ENCODE measurements at regions not wholly inside any gene's neighbourhood (a gene's known extent, or its start where the extent isn't known, plus 50 kb on each side); places are given as distances from the start of the nearest gene placed in this dataset.

DNA sequence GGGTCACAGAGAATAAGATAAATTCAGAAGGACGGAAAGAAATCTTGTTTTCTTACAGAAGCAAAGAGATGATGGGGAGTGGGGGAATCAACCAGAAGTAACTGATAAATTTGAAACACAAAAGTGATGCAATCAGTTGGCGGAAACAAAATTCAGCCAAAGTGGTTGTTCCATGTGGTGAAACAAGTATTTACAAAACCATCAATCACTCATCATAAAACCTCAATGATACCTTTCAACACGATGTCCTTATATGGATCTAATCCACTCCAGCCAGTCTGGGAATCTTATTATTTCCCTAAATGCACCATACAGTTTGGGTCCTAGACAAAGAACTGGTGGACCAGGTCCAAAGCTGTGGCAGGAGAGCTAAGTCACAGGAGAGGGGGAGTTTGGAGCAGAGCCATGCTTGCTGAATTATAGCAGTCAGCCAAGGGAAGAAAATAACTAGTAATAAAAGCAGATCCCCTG is 303.8 kb upstream of the LRRC7 start:
- TF ChIP-seq, protein P1, sequence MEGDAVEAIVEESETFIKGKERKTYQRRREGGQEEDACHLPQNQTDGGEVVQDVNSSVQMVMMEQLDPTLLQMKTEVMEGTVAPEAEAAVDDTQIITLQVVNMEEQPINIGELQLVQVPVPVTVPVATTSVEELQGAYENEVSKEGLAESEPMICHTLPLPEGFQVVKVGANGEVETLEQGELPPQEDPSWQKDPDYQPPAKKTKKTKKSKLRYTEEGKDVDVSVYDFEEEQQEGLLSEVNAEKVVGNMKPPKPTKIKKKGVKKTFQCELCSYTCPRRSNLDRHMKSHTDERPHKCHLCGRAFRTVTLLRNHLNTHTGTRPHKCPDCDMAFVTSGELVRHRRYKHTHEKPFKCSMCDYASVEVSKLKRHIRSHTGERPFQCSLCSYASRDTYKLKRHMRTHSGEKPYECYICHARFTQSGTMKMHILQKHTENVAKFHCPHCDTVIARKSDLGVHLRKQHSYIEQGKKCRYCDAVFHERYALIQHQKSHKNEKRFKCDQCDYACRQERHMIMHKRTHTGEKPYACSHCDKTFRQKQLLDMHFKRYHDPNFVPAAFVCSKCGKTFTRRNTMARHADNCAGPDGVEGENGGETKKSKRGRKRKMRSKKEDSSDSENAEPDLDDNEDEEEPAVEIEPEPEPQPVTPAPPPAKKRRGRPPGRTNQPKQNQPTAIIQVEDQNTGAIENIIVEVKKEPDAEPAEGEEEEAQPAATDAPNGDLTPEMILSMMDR (conservative IDR thresholded peaks at IDR 0.05; ENCODE audit: low read depth, low read length): no peak
- DNase-seq (ENCODE audit: low read depth): peak; percentile 23
- no peak overlapping the region for H3K4me3 ChIP-seq (ENCODE audit: low read depth, low read length)

DNA sequence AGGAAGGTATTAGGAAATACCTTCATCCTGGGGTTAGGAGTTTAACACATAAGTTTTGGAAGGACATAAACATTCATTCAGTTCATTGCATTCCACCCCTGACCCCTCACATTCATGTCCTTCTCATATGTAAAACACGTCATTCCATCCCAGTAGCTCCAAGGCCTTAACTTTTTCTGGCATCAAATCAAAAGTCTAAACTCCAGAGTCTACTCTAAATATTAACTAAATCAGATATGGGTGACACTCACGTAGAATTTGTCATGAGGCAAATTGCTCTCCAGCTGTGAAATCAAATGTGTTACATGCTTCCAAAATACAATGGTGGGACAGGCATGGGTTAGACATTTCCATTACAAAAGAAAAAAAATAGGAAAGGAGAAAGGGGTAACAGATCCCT is 298.2 kb upstream of the LRRC7 start:
- TF ChIP-seq, protein P1 (conservative IDR thresholded peaks at IDR 0.05; ENCODE audit: low read depth, low read length): no peak
- no peak overlapping the region for H3K4me3 ChIP-seq (ENCODE audit: low read depth, low read length)
- peak; percentile 5 for DNase-seq (ENCODE audit: low read depth)

DNA sequence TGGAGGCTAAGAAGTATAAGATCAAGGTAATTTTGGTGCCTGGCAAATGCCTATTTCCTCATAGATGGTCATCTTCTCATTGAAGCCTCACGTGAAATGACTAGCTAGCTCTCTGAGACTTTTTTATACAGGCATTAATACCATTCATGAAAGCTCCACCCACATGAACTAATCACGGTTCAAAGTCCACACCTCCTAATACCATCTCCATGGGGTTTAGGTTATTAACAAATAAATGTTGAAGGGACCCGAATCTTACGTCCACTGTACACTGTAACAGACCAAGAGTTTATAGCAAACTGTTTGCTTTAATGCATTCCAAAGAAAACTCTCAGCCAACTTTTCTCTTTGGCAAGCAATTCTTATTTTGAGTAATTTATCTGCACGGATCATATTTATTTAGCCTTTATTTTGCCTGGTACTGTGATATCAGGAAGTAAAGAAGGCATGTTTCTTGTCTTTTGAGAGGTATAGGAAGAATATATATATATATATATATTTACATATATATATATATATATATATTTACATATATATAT is 296.1 kb upstream of the LRRC7 start:
- H3K4me3 ChIP-seq (ENCODE audit: low read depth, low read length): no peak overlapping the region
- peak; percentile 4 for DNase-seq (ENCODE audit: low read depth)
- TF ChIP-seq, protein P1 (conservative IDR thresholded peaks at IDR 0.05; ENCODE audit: low read depth, low read length): no peak

DNA sequence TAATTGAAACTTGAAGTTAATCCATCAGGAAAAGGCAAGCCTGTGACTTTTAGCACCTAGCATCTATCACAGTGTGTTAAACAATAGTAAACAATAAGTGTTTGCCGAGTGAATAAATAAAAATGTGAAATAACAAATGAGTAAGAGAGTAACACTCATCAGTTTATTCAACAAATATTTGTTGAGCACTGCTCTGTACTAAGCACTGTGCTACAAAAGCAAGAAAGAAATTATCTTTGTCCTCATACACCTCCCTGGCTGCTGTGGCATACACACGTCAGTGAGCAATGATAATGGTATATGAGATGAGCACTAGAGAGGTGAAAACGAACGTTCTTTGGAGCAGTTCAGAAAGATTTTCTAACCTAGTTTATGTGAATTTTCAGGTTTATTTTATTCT is 295.0 kb upstream of the LRRC7 start:
- DNase-seq (ENCODE audit: low read depth): no peak
- TF ChIP-seq, protein P1 (conservative IDR thresholded peaks at IDR 0.05; ENCODE audit: low read depth, low read length): no peak
- H3K4me3 ChIP-seq (ENCODE audit: low read depth, low read length): no peak overlapping the region

DNA sequence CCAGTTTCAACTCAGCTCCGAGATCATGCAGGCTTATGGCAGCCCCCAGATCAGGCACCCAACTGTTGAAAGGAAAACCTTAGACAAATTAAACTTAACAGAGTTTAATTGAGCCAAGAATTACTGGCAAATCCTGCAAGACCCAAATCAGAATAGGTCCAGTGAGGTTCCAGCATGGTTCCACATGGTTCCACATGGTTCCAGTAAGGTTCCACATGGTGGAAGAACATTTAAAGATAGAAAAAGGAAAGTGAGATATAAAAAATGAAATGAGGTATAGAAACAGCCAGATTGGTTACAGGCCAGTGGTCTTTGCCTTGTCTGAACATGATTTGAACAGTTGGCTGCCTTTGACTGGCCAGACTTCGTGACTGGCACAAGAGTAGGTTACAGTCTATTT is 288.8 kb upstream of the LRRC7 start:
- TF ChIP-seq, protein P1 (conservative IDR thresholded peaks at IDR 0.05; ENCODE audit: low read depth, low read length): no peak
- no peak overlapping the region for H3K4me3 ChIP-seq (ENCODE audit: low read depth, low read length)
- no peak for DNase-seq (ENCODE audit: low read depth)

DNA sequence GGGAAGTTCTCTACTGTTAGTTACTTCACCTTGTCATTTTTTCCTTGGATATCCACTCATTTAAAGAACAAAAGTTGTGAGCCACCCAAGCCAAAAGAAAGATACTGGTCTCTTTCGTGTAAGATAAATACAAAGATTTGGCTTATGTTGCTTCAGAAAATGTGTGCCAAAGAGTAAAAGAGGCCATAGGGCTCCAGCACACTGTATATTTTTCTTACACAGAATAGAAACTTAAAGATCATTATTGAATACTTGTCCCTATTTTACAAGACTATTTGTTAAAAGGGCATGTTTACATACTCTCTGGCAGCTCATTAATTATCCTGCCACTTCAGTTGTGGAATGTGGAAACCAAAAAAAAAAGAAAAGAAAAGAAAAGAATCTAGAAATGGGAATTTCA is 284.2 kb upstream of the LRRC7 start:
- TF ChIP-seq, protein P1 (conservative IDR thresholded peaks at IDR 0.05; ENCODE audit: low read depth, low read length): no peak
- no peak overlapping the region for H3K4me3 ChIP-seq (ENCODE audit: low read depth, low read length)
- DNase-seq (ENCODE audit: low read depth): no peak

DNA sequence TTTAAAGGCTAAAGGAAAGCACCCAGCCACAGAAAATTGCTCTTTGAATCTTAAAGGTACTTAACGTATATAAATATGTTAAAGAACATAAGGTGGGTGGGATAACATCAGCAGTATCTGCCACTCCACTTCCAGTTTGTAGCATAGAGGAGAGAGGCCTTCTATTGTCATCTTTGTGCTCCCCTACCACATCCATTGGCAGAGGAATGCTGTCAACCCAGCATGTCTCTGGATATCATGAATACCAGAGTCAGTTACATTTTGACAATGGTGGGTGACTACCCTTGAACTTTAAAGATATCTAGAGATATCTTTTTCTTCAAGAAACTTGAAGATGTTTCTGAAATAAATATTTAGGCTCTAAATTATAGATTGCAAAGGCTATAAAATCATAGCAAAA is 283.2 kb upstream of the LRRC7 start:
- TF ChIP-seq, protein P1 (conservative IDR thresholded peaks at IDR 0.05; ENCODE audit: low read depth, low read length): no peak
- no peak for DNase-seq (ENCODE audit: low read depth)

More for the DNA sequence above, 283.2 kb upstream of the LRRC7 start:
- no peak overlapping the region for H3K4me3 ChIP-seq (ENCODE audit: low read depth, low read length)
